Liver (tissue), 8 donors: ENCODE measurements at regions not wholly inside any gene's neighbourhood (a gene's known extent, or its start where the extent isn't known, plus 50 kb on each side); places are given as distances from the start of the nearest gene placed in this dataset.

ENCODE experiments used
- DNase-seq: peaks from one replicate; pipeline ENCODE4 v3.0.0-alpha.2; 2017; ENCODE audit warnings: low spot score
- H3K27ac ChIP-seq, 2 donors: one replicate each; pipeline ENCODE4 v1.7.0; 2013; ENCODE audit warnings: inconsistent platforms in 2 of 2, low read length in 2 of 2, control low read depth in 1 of 2, low read depth in 1 of 2, mild to moderate bottlenecking in 1 of 2
- H3K27me3 ChIP-seq, 4 donors: one replicate each; pipeline versions ENCODE4 v1.6.1 to v1.7.0; 2013; ENCODE audit warnings: low read length in 3 of 4, inconsistent platforms in 1 of 4, mild to moderate bottlenecking in 1 of 4, moderate library complexity in 1 of 4; ENCODE audit not compliant: control insufficient read depth in 4 of 4, insufficient read depth in 4 of 4
- H3K36me3 ChIP-seq, 4 donors: one replicate each; pipeline versions ENCODE4 v1.6.1 to v1.7.0; 2013; ENCODE audit warnings: low read length in 3 of 4, mild to moderate bottlenecking in 3 of 4, low read depth in 1 of 4, moderate library complexity in 1 of 4; ENCODE audit not compliant: control insufficient read depth in 4 of 4, insufficient read depth in 3 of 4
- H3K4me1 ChIP-seq, 4 donors: one replicate each; pipeline versions ENCODE4 v1.6.1 to v1.7.0; 2013; ENCODE audit warnings: low read length in 3 of 4, mild to moderate bottlenecking in 3 of 4, moderate library complexity in 1 of 4; ENCODE audit not compliant: control insufficient read depth in 4 of 4, insufficient read depth in 4 of 4
- H3K4me3 ChIP-seq, 3 donors: one replicate each; pipeline versions ENCODE4 v1.6.1 to v1.7.0; 2013; ENCODE audit warnings: low read length in 3 of 3, control low read depth in 1 of 3, low read depth in 1 of 3, mild to moderate bottlenecking in 1 of 3
- H3K9ac ChIP-seq, 2 donors: one replicate each; pipeline ENCODE4 v1.7.0; 2013; ENCODE audit warnings: low read length in 2 of 2, mild to moderate bottlenecking in 2 of 2, moderate library complexity in 2 of 2, control low read depth in 1 of 2, low read depth in 1 of 2
- H3K9me3 ChIP-seq, 4 donors: one replicate each; pipeline versions ENCODE4 v1.6.1 to v1.7.0; 2013; ENCODE audit warnings: low read length in 3 of 4; ENCODE audit not compliant: control insufficient read depth in 4 of 4
- ATF3 ChIP-seq: IDR thresholded peaks from 2 replicates; pipeline ENCODE4 v1.6.1; 2016; ENCODE audit warnings: antibody characterized with exemption
- CTCF ChIP-seq: fragments of 150-350 bp; IDR thresholded peaks from 2 replicates; pipeline ENCODE4 v1.5.1; 2017; ENCODE audit warnings: improper control_type of control experiment, low read depth, low read length; ENCODE audit not compliant: missing input control
- EGR1 ChIP-seq, 2 donors: IDR thresholded peaks; 2 replicates each; pipeline ENCODE4 v1.6.1; 2016 to 2018; ENCODE audit warnings: antibody characterized with exemption in 2 of 2, low read depth in 2 of 2
- FOXA1 ChIP-seq: IDR thresholded peaks from 2 replicates; pipeline ENCODE4 v1.6.1; 2016; ENCODE audit warnings: antibody characterized with exemption
- GABPA ChIP-seq, 2 donors: IDR thresholded peaks in 1 of 2; conservative IDR thresholded peaks in 1 of 2; 2 replicates each; pipeline ENCODE4 v1.6.1; 2016; ENCODE audit warnings: antibody characterized with exemption in 2 of 2, mild to moderate bottlenecking in 1 of 2, moderate library complexity in 1 of 2
- HNF4A ChIP-seq, 2 donors: conservative IDR thresholded peaks; 2 replicates each; pipeline ENCODE4 v1.6.1; 2016; ENCODE audit warnings: antibody characterized with exemption in 2 of 2, mild to moderate bottlenecking in 2 of 2
- HNF4G ChIP-seq: IDR thresholded peaks from 2 replicates; pipeline ENCODE4 v1.6.1; 2016; ENCODE audit warnings: antibody characterized with exemption
- JUND ChIP-seq, 2 donors: IDR thresholded peaks; 2 replicates each; pipeline ENCODE4 v1.6.1; 2016; ENCODE audit warnings: antibody characterized with exemption in 2 of 2
- MAX ChIP-seq: IDR thresholded peaks from 2 replicates; pipeline ENCODE4 v1.6.1; 2016; ENCODE audit warnings: antibody characterized with exemption
- RAD21 ChIP-seq, 2 donors: IDR thresholded peaks; 2 replicates each; pipeline ENCODE4 v1.6.1; 2016; ENCODE audit warnings: antibody characterized with exemption in 2 of 2, mild to moderate bottlenecking in 2 of 2
- REST ChIP-seq: IDR thresholded peaks from 2 replicates; pipeline ENCODE4 v1.6.1; 2016; ENCODE audit warnings: antibody characterized with exemption, mild to moderate bottlenecking
- RXRA ChIP-seq, 2 donors: IDR thresholded peaks; 2 replicates each; pipeline ENCODE4 v1.6.1; 2017 to 2018; ENCODE audit warnings: antibody characterized with exemption in 2 of 2, mild to moderate bottlenecking in 1 of 2
- SP1 ChIP-seq: IDR thresholded peaks from 2 replicates; pipeline ENCODE4 v1.6.1; 2018; ENCODE audit warnings: antibody characterized with exemption, mild to moderate bottlenecking
- TAF1 ChIP-seq: conservative IDR thresholded peaks from 2 replicates; pipeline ENCODE4 v1.6.1; 2016; ENCODE audit warnings: antibody characterized with exemption, mild to moderate bottlenecking
- YY1 ChIP-seq: IDR thresholded peaks from 2 replicates; pipeline ENCODE4 v1.6.1; 2016; ENCODE audit warnings: antibody characterized with exemption, mild to moderate bottlenecking
- ZBTB33 ChIP-seq: IDR thresholded peaks from 2 replicates; pipeline ENCODE4 v1.6.1; 2016; ENCODE audit warnings: antibody characterized with exemption
- WGBS: extraction: QIAGEN DNeasy Blood & Tissue Kit; methylation state at CpG from one replicate; pipeline ENCODE4 v1.1.7; 2013; 5-methylcytosine and 5-hydroxymethylcytosine counted together
- donor health status: healthy.
- donor health status: healthy.
- donor health status: healthy.
- donor health status: healthy.
- donor health status: healthy.

- Histone ChIP-seq H3K27ac (no peak overlapping the region), H3K36me3 (no peaks in the 10 kb centered on the region), H3K27me3 (peaks cover 0 to 4% (median 2%) of the 10 kb centered on the region in 4 donors), H3K9ac (no peak overlapping the region), H3K4me1 (no peaks in the 10 kb centered on the region), H3K9me3 (no peaks in the 10 kb centered on the region), H3K4me3 (no peak overlapping the region)
- WGBS: 53% methylated on average over 1 of the region's 1 CpG
- TF ChIP-seq ATF3 (no peak), SP1 (no peak)
- DNase-seq: no peak
Observed at GRCh38 chr1:170290991-170291390, 145.2 kb downstream of the NTMT2 start.

- Histone ChIP-seq H3K27ac (no peak overlapping the region), H3K27me3 (peaks cover 0 to 3% (median 2%) of the 10 kb centered on the region in 4 donors), H3K4me3 (no peak overlapping the region), H3K36me3 (no peaks in the 10 kb centered on the region), H3K9ac (no peak overlapping the region), H3K4me1 (no peaks in the 10 kb centered on the region), H3K9me3 (no peaks in the 10 kb centered on the region)
- WGBS: 81% methylated on average over 4 of the region's 4 CpGs
- TF ChIP-seq CTCF (no peak), ZBTB33 (no peak)
- no peak for DNase-seq
Observed at GRCh38 chr1:170291516-170291915, 145.8 kb downstream of the NTMT2 start.

GRCh38 chr1:170296211-170296610 lies 150.5 kb downstream of the NTMT2 start:
- Histone ChIP-seq H3K36me3 (no peaks in the 10 kb centered on the region), H3K4me1 (no peaks in the 10 kb centered on the region), H3K9ac (no peak overlapping the region), H3K9me3 (no peaks in the 10 kb centered on the region), H3K27ac (no peak overlapping the region), H3K27me3 (peaks cover 0 to 3% (median 0%) of the 10 kb centered on the region in 4 donors), H3K4me3 (no peak overlapping the region)
- whole genome bisulfite sequencing: 43% methylated on average over 3 of the region's 3 CpGs
- no peak for DNase-seq
- TF ChIP-seq HNF4G (no peak), ATF3 (no peak), RAD21 (IDR thresholded peaks at IDR 0.05) (no peak), GABPA (IDR thresholded peaks at IDR 0.05 in 1 of 2, conservative IDR thresholded peaks at IDR 0.05 in 1 of 2) (no peak), TAF1 (no peak), FOXA1 (no peak), MAX (no peak), HNF4A (conservative IDR thresholded peaks at IDR 0.05) (no peak), REST (no peak), RXRA (IDR thresholded peaks at IDR 0.05) (no peak), JUND (IDR thresholded peaks at IDR 0.05) (no peak), SP1 (no peak), EGR1 (IDR thresholded peaks at IDR 0.05; ENCODE audit: low read depth in 2 of 2) (no peak), YY1 (no peak), CTCF (no peak)
